Activated CD4-positive, CD25-positive, alpha-beta regulatory T cell treated with anti-CD3 and anti-CD28 coated beads, Interleukin-2, amount 50 U/mL, for 24 hours (primary cell): ENCODE measurements at regions not wholly inside any gene's neighbourhood (a gene's known extent, or its start where the extent isn't known, plus 50 kb on each side); places are given as distances from the start of the nearest gene placed in this dataset.

Experiments used
- ATAC-seq, 2 donors: fragments of 150-1000 bp; cut with Tn5 transposase; one replicate each; pipeline ENCODE4 v1.10.0; 2021; ENCODE audit warnings: mild to moderate bottlenecking in 1 of 2, moderate library complexity in 1 of 2

DNA sequence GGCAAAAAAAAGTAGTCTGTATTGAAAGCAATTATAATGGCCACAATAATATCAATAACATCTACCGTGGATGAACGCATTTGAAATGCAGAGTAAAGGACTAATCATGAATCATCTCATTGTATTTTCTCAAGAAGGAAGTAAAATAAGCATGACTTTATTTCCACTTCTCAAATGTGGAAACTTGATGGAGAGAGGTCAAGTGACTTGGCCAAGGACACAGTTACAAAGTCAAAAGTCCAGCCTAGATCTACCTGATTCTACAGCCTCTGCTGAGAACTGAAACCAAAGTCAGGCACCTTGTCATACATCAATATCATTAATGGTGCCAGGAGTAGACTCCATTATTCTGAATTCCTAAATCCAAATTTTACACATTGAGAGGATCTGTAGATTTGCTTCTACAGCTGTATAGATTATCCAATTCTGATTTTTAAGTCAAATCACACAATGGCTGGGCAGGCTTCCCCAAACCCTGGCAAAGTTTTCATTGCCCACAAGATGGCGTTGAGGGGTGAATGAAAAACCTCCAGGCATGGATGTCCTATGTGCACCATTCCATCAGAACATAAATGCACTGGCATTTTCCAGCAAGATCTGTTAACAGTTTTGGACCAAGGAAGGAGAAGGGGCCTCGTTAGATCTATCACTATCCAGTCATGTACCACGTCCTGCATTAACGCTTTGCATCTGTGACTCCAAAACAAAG, 423.1 kb downstream of the MAFB start:
- no peak for ATAC-seq

GRCh38 chr20:40262219-40262618, 426.8 kb downstream of the MAFB start:
- no peak for ATAC-seq

GRCh38 chr20:40258931-40259330, 430.1 kb downstream of the MAFB start:
- no peak for ATAC-seq

DNA sequence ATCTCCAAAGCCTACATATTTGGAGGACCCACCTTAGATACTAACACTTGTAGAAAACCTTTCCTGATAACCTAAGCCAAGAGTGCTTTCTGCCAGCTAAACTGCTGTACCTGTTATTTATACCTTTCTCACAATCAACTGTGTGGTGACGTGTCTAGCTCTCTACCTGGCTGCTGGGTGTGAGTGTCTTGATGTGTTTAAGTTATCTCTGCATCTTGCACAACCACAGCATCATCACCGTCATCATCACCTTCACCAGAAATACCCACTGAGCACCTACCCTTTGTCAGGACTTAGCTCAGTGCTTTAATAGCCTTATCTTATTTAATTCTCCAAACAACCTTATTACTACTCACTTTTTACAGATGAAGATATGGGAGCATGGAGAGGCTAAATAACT, 431.3 kb downstream of the MAFB start:
- ATAC-seq, result no peak

DNA sequence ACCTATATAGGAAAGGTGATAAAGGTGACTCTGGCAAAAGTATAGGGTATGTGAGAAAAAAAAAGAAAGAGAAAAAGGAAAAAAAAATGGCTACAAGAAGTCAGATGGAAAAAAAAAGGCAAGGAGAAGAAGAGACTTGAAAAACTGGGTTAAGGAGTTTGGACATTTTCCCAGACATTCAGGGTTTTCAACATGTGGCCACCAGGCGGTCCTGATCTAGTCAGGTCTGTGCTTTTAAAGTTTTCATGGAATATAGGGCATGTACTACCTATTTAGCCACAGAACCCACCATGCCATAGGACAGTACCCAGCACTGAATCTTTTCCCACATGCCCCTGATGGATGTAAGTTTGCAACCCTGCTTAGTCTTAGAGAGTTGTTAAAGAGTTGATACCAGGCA, 433.7 kb downstream of the MAFB start:
- ATAC-seq, result no peak

- no peak for ATAC-seq
These were observed 434.8 kb downstream of the MAFB start for GRCh38 chr20:40254023-40254772.

DNA sequence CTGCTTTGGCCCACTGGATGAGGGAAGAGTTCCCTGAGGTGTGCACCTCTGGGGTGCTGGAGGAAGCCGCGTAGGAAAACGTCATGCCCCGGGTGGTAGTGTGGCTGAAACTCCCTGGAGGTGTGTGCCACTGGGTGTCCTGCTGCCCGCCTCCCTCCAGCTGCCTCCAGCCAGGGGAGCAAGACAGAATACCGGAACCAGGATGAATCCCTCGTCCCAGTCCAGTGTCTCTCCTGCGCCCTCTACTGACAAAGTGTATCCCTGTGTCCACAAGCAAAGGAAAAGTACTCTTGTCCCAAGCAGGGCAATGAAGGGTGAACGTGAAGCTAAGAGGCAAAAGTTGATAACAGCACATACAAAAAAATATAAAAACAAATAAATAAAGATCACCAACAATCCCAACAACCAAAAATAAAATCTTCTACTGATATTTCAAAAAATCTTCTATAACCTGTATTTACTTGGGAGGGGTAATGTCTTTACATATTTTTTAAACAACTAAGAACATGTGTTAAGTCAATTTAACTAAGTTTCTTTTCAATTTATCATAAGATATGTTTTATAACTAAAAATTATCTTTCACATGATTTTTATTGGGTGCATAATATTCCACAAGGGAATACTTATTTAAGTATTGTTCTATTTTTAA, 437.6 kb downstream of the MAFB start:
- no peak for ATAC-seq

- no peak for ATAC-seq
These were observed 439.2 kb downstream of the MAFB start for GRCh38 chr20:40249805-40250204.

GRCh38 chr20:40245829-40246228, 443.2 kb downstream of the MAFB start:
- ATAC-seq, result no peak

GRCh38 chr20:40244286-40244685, 444.8 kb downstream of the MAFB start:
- ATAC-seq, result no peak

DNA sequence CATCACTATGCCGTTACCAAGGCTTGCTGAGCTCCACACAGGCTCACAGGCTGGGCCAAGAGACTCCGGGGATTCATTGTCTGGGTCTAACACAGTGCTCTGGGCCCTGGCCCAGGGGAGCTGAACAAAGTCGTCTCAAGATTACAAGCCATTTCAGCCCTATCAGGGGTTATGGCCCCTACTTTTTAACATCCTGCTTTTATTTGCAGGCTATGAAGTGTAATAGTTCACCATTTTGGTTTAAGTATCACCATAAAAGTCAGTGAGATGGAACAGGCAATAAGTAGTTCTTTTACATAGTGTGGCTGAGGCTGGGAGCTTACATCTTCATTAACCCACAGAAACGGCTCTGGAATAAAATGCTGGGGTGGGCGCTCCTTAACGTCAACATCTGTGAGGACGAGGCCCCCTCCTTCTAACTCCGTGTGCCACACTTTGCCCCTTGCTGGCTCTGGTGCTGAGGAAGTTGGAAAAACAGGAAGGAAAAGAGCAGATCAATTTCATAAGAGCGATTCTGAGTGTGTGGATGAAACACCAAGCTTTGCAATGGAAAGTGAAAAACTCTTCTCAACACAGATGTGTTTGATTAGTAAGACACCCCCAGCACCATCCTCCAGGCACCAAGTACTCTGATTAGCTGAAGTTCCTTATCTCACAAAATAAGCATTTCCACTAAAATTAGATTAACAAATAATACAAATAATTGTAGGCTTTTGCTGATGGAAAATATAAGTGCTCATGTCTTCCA, 447.3 kb downstream of the MAFB start:
- no peak for ATAC-seq

DNA sequence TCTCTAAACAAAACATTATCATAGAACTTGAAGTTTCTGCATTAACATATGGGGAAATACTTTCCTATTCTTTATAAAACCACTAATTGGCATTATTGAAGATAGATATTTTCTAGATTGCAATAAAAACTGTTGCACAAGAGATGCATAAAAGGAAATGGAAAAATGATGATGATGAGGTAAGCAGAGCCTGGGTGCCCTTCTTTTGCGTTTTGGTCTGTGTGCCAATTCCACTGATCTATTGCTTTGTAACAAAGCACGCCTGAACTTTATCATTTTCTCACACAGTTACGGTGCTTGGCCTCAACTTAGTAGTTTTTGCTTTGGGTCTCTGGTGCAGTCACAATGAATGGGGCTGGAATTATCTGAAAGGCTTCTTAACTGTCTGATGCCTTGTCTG, 450.5 kb downstream of the MAFB start:
- ATAC-seq, result no peak

DNA sequence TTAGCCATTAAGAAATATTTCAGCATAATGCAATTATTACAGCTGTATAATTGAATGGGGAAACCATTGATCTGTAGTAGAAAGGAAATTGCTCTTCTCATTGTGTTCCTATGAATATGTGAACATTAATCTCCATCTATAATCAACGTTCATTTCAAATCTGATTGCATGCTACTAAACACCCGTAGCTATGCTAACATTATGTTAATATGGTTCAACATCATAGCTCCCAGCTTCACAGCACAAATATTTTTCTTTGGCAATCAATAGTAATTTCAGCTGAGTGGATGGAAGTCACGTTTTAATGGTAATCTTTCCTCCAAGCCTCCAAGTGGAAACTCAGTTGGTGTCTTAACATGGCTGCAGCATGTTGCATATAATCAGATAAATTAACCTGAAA, 454.4 kb downstream of the MAFB start:
- ATAC-seq, result no peak

GRCh38 chr20:40233406-40233805, 455.6 kb downstream of the MAFB start:
- ATAC-seq, result no peak

DNA sequence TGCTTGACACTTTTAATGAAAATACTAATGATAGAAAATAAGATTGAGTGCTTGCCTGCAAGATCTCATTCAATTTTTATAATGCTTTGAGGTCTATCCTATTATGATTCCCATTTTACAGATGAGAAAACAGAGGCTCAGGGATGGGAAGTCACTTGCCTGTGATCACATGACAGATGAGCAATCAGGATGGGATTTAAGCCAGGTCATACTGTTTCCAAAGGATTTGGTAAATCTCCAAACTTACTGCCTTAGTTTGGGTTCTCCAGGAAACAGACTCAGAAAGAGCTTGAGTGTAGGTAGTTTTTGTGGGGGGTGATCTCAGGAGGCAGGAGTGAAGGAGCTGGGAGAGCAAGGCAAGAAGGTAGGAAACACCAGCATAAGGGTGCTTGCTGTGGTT, 456.3 kb downstream of the MAFB start:
- no peak for ATAC-seq

DNA sequence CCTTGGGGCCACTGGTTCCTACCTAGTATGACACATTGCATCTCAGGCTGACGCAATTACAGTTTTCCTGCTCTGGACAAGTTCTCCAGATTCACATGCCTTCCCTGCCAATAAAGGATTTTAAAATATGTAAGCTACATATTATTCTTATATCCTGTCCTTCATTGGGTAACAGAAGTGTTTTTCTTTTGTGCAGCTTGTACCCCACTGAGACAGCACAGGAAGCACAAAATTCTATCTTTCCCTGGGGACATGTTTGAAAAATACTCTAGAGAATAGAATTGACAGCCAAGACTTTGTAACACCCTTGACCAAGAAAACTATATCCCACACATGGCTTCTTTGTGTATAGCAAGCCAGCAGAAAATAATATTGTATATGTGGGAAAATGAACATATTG, 456.8 kb downstream of the MAFB start:
- no peak for ATAC-seq

DNA sequence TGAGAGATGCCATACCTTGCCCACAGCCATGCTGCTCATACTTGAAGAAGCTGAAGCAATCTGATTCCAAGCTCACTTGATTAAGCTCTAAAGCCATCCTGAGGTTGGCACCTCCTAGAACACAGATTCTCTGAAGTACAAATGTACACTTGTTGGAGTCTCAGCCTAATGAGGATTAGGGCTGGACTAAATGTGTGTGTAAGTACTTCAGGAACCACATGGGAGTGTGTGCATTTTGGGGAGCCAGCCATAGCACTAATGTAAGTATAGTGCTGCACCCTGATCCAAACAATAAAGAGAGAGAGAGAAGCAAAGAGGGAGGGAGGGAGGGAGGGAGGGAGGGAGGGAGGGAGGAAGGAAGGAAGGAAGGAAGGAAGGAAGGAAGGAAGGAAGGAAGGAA, 458.6 kb downstream of the MAFB start:
- no peak for ATAC-seq

DNA sequence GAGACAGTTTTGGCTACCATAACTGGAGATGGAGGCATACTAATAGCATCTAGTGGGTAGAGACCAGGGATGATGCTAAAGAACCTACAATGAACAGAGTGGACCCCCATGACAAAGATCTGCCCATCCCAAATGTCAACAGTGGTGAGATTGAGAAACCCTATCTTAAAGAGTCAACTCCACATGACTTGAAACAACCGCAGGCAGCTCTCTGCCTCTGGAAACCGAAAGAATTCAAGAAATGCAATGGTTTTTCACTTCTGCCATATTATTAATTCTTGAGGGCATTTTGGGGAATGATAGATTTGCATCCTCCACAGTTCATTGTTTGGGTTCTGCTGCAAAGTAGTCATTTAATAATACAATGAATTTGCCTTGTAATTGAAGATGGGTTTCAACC, 463.4 kb downstream of the MAFB start:
- ATAC-seq, result no peak

GRCh38 chr20:40223810-40224209, 465.2 kb downstream of the MAFB start:
- ATAC-seq, result no peak

DNA sequence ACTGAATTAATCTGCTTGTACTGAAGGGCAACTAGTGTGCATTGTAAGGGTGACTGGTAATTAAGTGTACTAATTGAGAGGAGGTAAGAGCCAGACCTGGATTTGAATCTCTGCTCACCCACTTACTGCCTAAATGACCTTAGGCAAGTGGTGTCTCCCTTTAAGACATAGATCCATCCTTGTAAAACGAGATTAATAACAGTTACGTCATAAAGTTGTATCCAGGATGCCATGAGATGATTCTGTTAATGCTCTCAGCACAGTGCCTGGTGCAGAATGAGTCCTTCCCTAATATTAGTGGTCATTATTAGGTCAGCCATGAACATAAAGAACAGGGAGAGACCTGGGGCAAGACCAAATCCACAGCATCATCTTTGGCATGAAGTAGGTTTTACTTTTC, 470.1 kb downstream of the MAFB start:
- ATAC-seq, result no peak

DNA sequence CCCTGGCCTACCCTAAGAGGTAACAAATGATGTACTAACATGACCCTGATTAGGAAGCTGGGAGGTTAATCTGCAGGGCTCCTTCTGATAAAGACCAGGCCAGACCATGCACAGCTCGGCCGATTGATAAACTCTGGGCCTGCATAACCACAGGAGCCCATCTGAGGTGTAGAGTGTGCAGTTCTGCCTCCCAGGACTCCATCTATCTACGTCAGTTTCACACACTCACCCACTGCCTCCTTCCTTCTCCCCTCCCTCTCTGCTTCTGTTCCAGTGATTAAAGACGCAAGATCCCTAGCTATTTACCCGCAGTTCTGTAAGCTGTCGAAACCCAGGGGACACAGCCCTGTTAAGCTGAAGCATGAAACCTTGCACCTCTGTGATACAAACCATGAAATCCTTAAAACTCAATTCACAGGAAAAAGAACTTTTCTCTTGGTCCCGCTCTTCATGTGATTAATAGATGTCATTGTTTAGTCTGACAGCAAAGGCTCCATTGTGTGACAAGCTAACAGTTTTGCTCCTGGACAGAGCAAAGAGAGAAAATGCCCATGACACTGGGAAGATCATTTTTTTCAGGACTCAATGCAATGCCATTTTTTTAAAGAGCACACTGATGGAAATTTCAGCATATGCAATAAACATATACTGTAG, 470.6 kb downstream of the MAFB start:
- ATAC-seq, result no peak

DNA sequence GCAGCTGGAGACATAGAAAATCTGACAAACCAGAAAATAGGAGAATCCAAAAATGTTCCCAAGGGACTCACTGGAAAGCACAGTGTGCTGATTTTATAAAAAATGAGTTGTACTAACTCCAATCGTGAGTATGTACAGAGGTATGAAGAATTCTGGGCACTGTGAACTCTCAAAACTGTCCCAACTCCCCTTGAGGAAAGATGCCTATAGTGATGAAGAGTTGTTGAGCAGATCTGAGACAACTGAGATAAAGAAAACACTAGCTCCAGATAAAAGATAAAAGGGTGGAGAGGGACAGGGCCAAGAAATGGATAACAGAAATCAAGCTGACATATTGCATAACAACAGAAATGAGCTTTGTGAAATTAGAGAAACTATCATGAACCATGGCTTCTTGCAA, 481.4 kb downstream of the MAFB start:
- no peak for ATAC-seq

- no peak for ATAC-seq
These were observed 483.1 kb downstream of the MAFB start for GRCh38 chr20:40205971-40206370.
